Smooth muscle cell (in vitro differentiated cells): ENCODE measurements at regions not wholly inside any gene's neighbourhood (a gene's known extent, or its start where the extent isn't known, plus 50 kb on each side); places are given as distances from the start of the nearest gene placed in this dataset.

Source experiments
- DNase-seq: peaks from one replicate; lab custom pipeline; 2025; ENCODE audit not compliant: unreplicated experiment; lab: John Stamatoyannopoulos, UW
- H2AFZ ChIP-seq: fragments of 200-600 bp; sonication (generic); 2 replicates; pipeline ENCODE4 v1.6.0; 2016; ENCODE audit warnings: antibody characterized with exemption, low read depth, mild to moderate bottlenecking
- H3F3A ChIP-seq: fragments of 200-600 bp; sonication (generic); 2 replicates; pipeline ENCODE4 v1.6.0; 2017; ENCODE audit warnings: antibody characterized with exemption, low read depth
- H3K27ac ChIP-seq: fragments of 200-600 bp; sonication (generic); 2 replicates; pipeline ENCODE4 v1.5.1; 2016; ENCODE audit warnings: low read depth, mild to moderate bottlenecking
- H3K27me3 ChIP-seq: fragments of 200-600 bp; sonication (generic); 2 replicates; pipeline ENCODE4 v1.6.1; 2016; ENCODE audit warnings: low read depth, mild to moderate bottlenecking
- H3K36me3 ChIP-seq: fragments of 200-600 bp; sonication (generic); 2 replicates; pipeline ENCODE4 v1.5.1; 2016; ENCODE audit warnings: low read depth
- H3K4me1 ChIP-seq: fragments of 200-600 bp; sonication (generic); 2 replicates; pipeline ENCODE4 v1.5.1; 2016; ENCODE audit warnings: low read depth
- H3K4me2 ChIP-seq: fragments of 200-600 bp; sonication (generic); 2 replicates; pipeline ENCODE4 v1.6.0; 2016; ENCODE audit warnings: mild to moderate bottlenecking
- H3K4me3 ChIP-seq: fragments of 200-600 bp; sonication (generic); 2 replicates; pipeline ENCODE4 v1.5.1; 2016; ENCODE audit warnings: mild to moderate bottlenecking
- H3K79me2 ChIP-seq: fragments of 200-600 bp; sonication (generic); 2 replicates; pipeline ENCODE4 v1.6.0; 2016; ENCODE audit warnings: low read depth, mild to moderate bottlenecking
- H3K9ac ChIP-seq: fragments of 200-600 bp; sonication (generic); 2 replicates; pipeline ENCODE4 v1.6.0; 2016; ENCODE audit warnings: low read depth
- H3K9me3 ChIP-seq: fragments of 200-600 bp; sonication (generic); replicated peaks from 2 replicates; pipeline ENCODE4 v1.5.1; 2016; ENCODE audit warnings: low read depth
- H4K20me1 ChIP-seq: fragments of 200-600 bp; sonication (generic); 2 replicates; pipeline ENCODE4 v1.6.0; 2016; ENCODE audit warnings: low read depth
- WGBS: methylation state at CpG from one replicate; pipeline ENCODE4 v1.1.7; 2016; ENCODE audit warnings: low lambda C conversion rate; 5-methylcytosine and 5-hydroxymethylcytosine counted together
- TF ChIP-seq, protein P1 (sequence below): fragments of 200-600 bp; sonication (generic); IDR thresholded peaks from 2 replicates; pipeline ENCODE4 v1.5.1; 2017; ENCODE audit warnings: borderline replicate concordance, mild to moderate bottlenecking, antibody characterized with exemption; ENCODE audit not compliant: insufficient read depth, poor library complexity, severe bottlenecking

- H3K4me3 ChIP-seq = no peak overlapping the region
- H3K4me2 ChIP-seq = no peak overlapping the region
- no peaks in the 10 kb centered on the region for H3K36me3 ChIP-seq
- H3K4me1 ChIP-seq = no peaks in the 10 kb centered on the region
- 78% methylated on average over 2 of the region's 2 CpGs for WGBS
- H3K9me3 ChIP-seq = no peaks in the 10 kb centered on the region
- no peaks in the 10 kb centered on the region for H3F3A ChIP-seq
- TF ChIP-seq, protein P1, sequence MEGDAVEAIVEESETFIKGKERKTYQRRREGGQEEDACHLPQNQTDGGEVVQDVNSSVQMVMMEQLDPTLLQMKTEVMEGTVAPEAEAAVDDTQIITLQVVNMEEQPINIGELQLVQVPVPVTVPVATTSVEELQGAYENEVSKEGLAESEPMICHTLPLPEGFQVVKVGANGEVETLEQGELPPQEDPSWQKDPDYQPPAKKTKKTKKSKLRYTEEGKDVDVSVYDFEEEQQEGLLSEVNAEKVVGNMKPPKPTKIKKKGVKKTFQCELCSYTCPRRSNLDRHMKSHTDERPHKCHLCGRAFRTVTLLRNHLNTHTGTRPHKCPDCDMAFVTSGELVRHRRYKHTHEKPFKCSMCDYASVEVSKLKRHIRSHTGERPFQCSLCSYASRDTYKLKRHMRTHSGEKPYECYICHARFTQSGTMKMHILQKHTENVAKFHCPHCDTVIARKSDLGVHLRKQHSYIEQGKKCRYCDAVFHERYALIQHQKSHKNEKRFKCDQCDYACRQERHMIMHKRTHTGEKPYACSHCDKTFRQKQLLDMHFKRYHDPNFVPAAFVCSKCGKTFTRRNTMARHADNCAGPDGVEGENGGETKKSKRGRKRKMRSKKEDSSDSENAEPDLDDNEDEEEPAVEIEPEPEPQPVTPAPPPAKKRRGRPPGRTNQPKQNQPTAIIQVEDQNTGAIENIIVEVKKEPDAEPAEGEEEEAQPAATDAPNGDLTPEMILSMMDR = no peak
- H4K20me1 ChIP-seq = no peaks in the 10 kb centered on the region
- no peak for DNase-seq
- H3K79me2 ChIP-seq = no peaks in the 10 kb centered on the region
- no peak overlapping the region for H3K9ac ChIP-seq
- no peaks in the 10 kb centered on the region for H3K27me3 ChIP-seq
- no peak overlapping the region for H3K27ac ChIP-seq
- no peak overlapping the region for H2AFZ ChIP-seq
These were observed 329.4 kb upstream of the ESRRG start for GRCh38 chr1:217052626-217053025.

DNA sequence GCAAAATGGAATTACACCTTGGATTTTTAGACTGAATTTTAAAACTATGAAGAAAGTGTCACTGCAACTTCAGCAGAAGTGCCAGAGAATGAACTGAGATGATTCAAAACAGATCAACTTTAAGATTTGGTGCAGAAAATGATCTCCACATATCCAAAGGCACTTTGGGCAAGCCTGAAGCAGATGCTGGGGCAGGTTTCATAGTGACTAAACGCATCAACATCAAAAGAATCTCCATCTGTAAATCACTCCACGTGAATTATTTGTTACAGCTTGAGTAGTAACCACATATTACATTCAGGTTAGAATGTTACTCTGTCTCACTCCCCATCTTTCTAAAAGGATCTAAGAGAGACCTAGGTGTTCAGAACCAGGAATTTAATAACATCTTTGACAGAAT lies 329.0 kb upstream of the ESRRG start:
- 81% methylated on average over 2 of the region's 2 CpGs for WGBS
- Histone ChIP-seq H4K20me1 (no peaks in the 10 kb centered on the region), H3K4me2 (no peak overlapping the region), H3F3A (no peaks in the 10 kb centered on the region), H3K4me1 (no peaks in the 10 kb centered on the region), H2AFZ (no peak overlapping the region), H3K27ac (no peak overlapping the region), H3K9ac (no peak overlapping the region), H3K4me3 (no peak overlapping the region), H3K79me2 (no peaks in the 10 kb centered on the region), H3K36me3 (no peaks in the 10 kb centered on the region), H3K9me3 (no peaks in the 10 kb centered on the region), H3K27me3 (no peaks in the 10 kb centered on the region)
- no peak for DNase-seq
- TF ChIP-seq, protein P1 = no peak

GRCh38 chr1:217049721-217050120 lies 326.5 kb upstream of the ESRRG start:
- Histone ChIP-seq H3K4me2 (no peak overlapping the region), H3K79me2 (no peaks in the 10 kb centered on the region), H3K9ac (no peak overlapping the region), H3F3A (no peaks in the 10 kb centered on the region), H2AFZ (no peak overlapping the region), H4K20me1 (no peaks in the 10 kb centered on the region), H3K4me1 (no peaks in the 10 kb centered on the region), H3K27me3 (no peaks in the 10 kb centered on the region), H3K27ac (no peak overlapping the region), H3K36me3 (no peaks in the 10 kb centered on the region), H3K4me3 (no peak overlapping the region), H3K9me3 (no peaks in the 10 kb centered on the region)
- WGBS = 38% methylated on average over 2 of the region's 2 CpGs
- DNase-seq = no peak
- TF ChIP-seq, protein P1 = no peak

DNA sequence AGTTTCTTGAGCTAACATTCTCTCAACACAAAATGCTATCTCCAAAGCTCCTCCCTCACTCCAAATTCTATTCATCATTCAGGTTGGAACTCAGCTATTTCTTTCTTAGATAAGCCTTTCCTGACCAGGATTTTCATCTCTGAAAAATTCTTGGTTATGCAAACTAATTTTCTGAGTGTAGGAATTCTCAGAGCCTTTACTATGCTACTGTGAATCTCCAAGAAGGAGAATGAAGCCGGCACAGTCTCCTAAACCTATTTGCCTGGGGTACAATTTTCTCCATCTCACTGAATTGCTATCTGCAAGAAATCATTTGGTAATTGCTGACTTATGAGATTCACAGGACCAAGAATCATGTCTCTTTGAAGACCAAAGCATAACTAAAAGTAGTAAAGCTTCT lies 325.9 kb upstream of the ESRRG start:
- no peaks in the 10 kb centered on the region for H4K20me1 ChIP-seq
- H3K27me3 ChIP-seq = no peaks in the 10 kb centered on the region
- H2AFZ ChIP-seq = no peak overlapping the region
- no peaks in the 10 kb centered on the region for H3K4me1 ChIP-seq
- no peak for DNase-seq
- no peak overlapping the region for H3K9ac ChIP-seq
- H3K4me2 ChIP-seq = no peak overlapping the region
- no peak overlapping the region for H3K4me3 ChIP-seq
- no peaks in the 10 kb centered on the region for H3F3A ChIP-seq
- 95% methylated on average over 1 of the region's 1 CpG for WGBS
- H3K9me3 ChIP-seq = no peaks in the 10 kb centered on the region
- TF ChIP-seq, protein P1 = no peak
- no peaks in the 10 kb centered on the region for H3K36me3 ChIP-seq
- no peak overlapping the region for H3K27ac ChIP-seq
- H3K79me2 ChIP-seq = no peaks in the 10 kb centered on the region
